SK-N-SH treated with all-trans-retinoic acid at 6 μM for 48 hours (cell line): ENCODE measurements at regions not wholly inside any gene's neighbourhood (a gene's known extent, or its start where the extent isn't known, plus 50 kb on each side); places are given as distances from the start of the nearest gene placed in this dataset.

Source experiments
- ARNTL ChIP-seq: fragments of 450-650 bp; formaldehyde crosslinking; IDR thresholded peaks from 2 replicates; pipeline ENCODE4 v1.5.0; 2020; ENCODE audit warnings: low read depth, mild to moderate bottlenecking, moderate library complexity, borderline replicate concordance
- BACH2 ChIP-seq: fragments of 250-450 bp; sonication (Bioruptor Pico); IDR thresholded peaks from 2 replicates; pipeline ENCODE4 v1.9.0; 2021; ENCODE audit warnings: mild to moderate bottlenecking, borderline replicate concordance
- CSDC2 ChIP-seq: fragments of 250-450 bp; sonication (Bioruptor Pico); IDR thresholded peaks from 2 replicates; pipeline ENCODE4 v1.5.0; 2020; ENCODE audit warnings: mild to moderate bottlenecking, moderate library complexity
- OSR1 ChIP-seq: fragments of 250-450 bp; sonication (Bioruptor Pico); IDR thresholded peaks from 2 replicates; pipeline ENCODE4 v1.8.0; 2022; ENCODE audit warnings: moderate library complexity, mild to moderate bottlenecking, inconsistent platforms
- SNAI2 ChIP-seq: fragments of 250-450 bp; sonication (Bioruptor Pico); IDR thresholded peaks from 2 replicates; pipeline ENCODE4 v1.5.0; 2020; ENCODE audit warnings: mild to moderate bottlenecking, moderate library complexity
- TOX ChIP-seq: fragments of 250-450 bp; sonication (Bioruptor Pico); IDR thresholded peaks from 2 replicates; pipeline ENCODE4 v1.8.0; 2021; ENCODE audit warnings: mild to moderate bottlenecking, moderate library complexity, borderline replicate concordance

GRCh38 chr6:125415913-125416312, 114.1 kb upstream of the HDDC2 start:
- TF ChIP-seq CSDC2 (CRISPR knock-in tag), result no peak
- no peak for TF ChIP-seq SNAI2 (CRISPR knock-in tag)
- TF ChIP-seq BACH2, result no peak
- no peak for TF ChIP-seq TOX
- TF ChIP-seq OSR1 (CRISPR knock-in tag), result no peak
- no peak for TF ChIP-seq ARNTL (CRISPR knock-in tag)
